Kidney glomerular epithelial cell (primary cell): ENCODE measurements at regions not wholly inside any gene's neighbourhood (a gene's known extent, or its start where the extent isn't known, plus 50 kb on each side); places are given as distances from the start of the nearest gene placed in this dataset.
A peak's percentile ranks its signal among the peaks of the same experiment; 100 is the strongest.

Experiments
- DNase-seq: peaks from one replicate; lab custom pipeline; 2025; lab: John Stamatoyannopoulos, UW

- no peak for DNase-seq
Observed at GRCh38 chr6:142682985-142683384, 262.0 kb downstream of the HIVEP2 start.

DNA sequence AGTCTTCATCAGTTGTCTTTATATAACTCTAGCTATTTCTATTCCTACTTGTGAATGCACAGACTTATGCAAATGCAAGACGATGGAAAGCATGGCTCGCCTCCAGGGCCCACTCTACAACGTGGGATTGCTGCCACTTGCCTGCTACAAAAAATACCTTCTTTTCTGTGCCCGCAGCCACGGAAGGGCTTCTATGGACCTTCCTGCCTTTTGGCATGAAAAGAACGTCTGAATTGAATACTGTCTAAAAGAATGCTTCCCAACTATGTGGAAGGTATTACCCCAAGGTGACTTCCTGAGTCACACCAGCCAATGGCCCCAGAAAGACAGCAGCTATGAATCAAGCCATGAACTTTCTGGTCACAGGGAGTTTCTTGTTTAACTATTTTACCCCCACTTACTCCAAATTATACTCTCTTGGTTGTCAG, 261.2 kb downstream of the HIVEP2 start:
- no peak for DNase-seq

GRCh38 chr6:142684371-142684770, 260.6 kb downstream of the HIVEP2 start:
- no peak for DNase-seq

- DNase-seq = no peak
Observed at GRCh38 chr6:142685852-142686506, 259.0 kb downstream of the HIVEP2 start.

DNA sequence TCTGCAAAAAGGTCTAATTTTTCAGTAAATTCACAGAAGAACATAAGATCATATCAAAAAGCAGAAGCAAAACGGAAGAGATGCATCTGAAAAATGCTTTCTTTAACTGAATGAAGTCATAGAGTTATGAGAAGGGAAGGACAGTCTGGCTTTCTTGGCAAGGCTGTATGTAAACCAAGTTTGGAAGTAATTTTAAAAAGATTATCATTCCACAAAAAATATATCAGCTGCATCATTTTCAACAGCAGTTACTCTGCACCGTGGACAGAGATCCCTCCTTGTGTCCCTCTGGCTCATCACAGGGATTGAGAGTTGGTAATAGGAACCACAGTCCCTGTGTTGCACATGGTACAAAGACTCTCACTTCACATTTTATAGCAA, 258.5 kb downstream of the HIVEP2 start:
- DNase-seq = no peak

DNA sequence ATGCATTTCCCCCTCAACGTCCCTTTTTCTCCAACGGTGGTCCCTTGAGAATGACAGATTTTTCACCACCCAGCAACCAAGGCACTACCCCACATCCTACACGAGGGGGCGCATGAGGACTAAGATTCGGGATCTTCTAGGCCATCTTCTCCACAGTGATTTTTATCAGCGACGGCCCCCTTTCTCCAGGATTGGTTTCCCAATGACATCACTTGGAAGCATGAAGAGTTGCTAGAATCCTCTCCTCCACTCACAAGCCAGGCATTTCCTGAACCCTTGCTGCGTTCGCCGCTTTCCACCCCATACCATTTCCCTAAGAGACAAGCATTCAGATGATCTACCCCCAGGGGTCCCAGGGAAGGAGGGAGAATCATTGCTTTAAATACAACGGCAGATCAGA, 252.0 kb downstream of the HIVEP2 start:
- DNase-seq = peak; percentile 56

DNA sequence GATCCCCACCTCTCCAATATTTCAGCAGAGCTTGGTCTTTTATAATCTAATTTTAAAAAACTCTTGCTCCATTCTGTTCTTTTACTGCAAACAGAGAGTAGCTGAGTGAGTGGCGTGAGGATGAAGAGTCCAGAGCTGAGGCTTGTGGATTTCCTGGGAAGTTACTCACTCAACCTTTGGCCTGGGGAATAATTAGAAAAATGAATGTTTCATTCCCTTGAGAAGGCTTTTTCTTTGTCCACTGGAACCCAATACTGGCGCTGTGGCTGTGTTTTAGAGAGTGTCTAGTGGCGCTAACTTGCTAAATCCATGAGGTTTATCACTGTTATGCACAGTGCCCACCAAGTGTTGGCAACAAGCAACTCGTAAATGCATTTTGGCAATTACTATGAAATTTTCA, 251.5 kb downstream of the HIVEP2 start:
- DNase-seq = peak; percentile 1

GRCh38 chr6:142694054-142694453, 250.9 kb downstream of the HIVEP2 start:
- DNase-seq = no peak

DNA sequence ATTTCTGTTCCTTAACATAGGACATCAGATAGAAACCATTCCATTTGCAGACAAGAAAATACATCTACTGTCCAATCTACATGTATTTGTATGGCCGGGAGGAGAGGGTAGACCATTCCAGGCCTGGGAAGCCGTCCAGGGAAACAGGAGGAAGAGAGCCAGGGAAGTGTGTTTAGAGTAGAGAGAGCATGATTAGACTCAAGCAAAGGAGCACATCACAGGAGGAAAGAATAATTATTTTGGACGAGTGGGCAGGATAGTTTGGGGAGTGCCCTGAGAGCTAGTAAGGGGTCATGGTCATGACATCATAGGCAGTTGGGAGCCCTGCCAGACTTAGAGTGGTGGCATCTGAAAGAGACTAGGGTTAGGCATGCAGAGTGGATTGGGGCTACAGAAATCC, 250.0 kb downstream of the HIVEP2 start:
- DNase-seq = no peak

DNA sequence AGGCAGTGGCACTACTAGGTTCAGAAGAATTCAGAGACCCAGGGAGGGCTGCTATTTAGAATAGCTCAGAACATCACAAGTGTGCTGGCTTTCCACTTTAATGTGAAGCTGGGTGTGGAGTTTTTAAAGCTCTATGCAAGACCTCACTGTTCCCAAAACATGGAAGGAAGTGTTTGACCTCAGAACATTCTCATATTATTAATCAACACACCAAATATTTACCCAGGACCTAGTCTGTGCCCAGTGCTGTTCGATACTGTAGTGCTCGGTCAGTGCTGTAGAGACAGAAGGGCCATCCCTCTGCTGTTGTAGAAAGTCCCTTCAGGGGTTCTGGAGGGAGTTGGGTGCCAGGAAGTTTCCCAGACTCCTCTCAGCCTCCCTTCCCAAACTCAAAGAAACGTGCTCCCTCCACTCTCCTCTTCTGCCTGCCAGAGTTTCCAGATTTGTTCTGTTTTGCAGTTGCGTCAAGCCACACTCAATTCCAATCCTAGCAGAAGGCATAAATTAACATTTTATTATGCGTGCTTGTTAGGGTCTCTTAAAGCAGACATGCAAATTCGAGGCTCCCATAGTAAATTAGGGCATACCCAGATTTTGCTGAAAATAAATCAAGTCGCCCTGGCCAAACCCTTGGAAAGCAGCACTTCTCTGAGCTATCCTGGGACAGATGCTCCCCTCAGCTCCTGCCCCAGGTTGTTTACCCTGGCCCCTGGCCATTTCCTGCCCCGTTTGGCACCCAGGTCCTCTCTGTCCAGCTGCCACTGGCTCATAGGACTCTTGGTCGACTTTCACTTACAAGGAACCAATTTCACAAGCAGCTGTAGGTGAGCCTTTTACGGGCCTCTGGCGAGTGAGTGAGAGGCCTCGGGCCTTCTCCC, 248.6 kb downstream of the HIVEP2 start:
- no peak for DNase-seq

DNA sequence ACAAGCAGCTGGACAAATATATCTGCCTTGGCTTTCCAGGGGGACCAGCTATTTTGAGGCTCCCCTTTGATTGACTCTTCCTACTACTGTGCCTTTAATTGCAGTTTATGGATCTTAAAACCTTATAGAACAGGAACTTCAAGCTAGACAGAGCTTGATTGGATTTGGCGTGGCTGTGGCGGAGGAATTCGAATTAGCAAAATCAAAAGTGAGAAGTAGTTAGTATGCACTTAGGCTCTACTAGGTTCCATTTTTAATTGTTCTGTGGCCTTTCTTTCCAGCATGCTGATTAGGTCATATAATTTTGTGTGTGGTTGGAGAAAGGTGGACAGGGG, 248.0 kb downstream of the HIVEP2 start:
- DNase-seq = no peak

GRCh38 chr6:142697922-142698321, 247.1 kb downstream of the HIVEP2 start:
- DNase-seq = no peak

GRCh38 chr6:142698751-142699150, 246.2 kb downstream of the HIVEP2 start:
- DNase-seq = no peak

DNA sequence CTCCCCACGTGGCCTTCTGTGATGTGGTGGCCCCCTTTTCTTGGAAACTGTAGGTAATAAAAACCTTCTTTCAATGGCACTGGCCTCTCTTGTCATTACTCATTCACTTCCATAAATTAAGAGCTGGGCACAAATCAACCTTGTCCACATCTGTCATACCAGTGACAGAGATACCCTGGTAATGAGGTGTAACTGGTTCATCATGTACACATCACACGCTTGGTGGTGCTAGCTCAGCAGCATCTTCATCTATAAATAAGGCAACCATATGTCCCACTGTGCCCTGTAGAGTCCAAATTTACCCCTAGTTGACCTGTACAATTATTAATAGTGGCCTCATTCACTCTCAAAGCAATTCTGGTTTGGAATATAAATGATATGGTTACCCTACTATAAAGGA, 245.6 kb downstream of the HIVEP2 start:
- no peak for DNase-seq

DNA sequence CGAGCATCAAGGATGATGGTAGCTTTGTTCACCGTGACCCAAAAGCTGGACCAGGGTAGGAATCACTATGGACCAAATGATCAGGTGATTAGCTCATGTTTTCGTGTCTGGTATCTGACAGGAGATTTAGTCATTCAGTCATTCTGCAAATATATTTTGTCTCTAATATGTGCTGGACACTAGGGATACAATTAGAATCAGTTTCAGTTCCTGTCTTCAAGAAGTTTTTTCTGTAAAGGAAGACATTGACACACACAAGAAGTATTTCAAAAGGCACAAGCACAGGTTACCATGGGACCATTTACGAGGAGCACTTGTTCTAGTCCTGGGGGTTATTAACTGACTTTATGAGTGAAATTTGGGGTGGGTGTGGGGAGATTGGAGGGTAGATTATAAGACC, 244.9 kb downstream of the HIVEP2 start:
- DNase-seq = no peak

DNA sequence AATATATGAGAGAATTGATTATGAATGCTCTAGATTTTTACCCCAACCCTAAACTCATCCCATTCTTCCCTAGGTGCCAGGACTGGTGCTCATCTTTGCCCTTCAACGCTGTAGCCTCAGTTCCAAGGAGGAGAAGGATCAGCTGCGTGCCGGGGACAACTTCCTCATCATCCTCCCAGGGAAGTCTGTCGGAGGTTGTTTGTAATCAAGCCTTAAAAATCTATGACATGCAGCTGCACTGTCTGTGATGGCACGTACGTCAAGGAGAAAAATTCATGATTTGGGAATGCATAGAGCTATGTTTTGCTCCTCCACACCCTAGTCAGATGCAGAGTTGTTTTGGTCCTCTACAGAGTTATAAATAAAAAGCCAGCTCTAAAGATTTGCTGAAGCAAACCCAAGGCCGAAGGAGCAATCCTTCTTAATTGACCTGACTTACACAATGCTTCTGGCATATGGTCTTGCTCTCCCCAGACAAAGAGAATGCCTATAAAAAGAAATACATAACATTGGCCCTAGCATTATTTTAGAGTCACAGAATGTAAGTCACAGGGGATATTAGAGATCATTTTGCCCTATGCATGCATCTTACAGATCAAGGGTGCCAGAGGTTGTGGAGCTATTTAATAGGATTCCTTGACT, 244.2 kb downstream of the HIVEP2 start:
- no peak for DNase-seq
